GM18505 (cell line): ENCODE measurements at regions not wholly inside any gene's neighbourhood (a gene's known extent, or its start where the extent isn't known, plus 50 kb on each side); places are given as distances from the start of the nearest gene placed in this dataset.

Source experiments
- ATAC-seq: cut with Tn5 transposase; IDR thresholded peaks from one replicate; pipeline ENCODE4 v1.9.1; 2021; ENCODE audit not compliant: unreplicated experiment
- POLR2A ChIP-seq: IDR thresholded peaks from 4 replicates; pipeline ENCODE4 v1.6.1; 2011; ENCODE audit warnings: borderline replicate concordance; ENCODE audit not compliant: insufficient read depth, insufficient read length; ENCODE audit errors: extremely low read depth

- no peak for TF ChIP-seq POLR2A
- no peak for ATAC-seq
Measured at GRCh38 chr12:43112101-43112920, 439.7 kb downstream of the ADAMTS20 start.

- TF ChIP-seq POLR2A = no peak
- ATAC-seq = no peak
Measured at GRCh38 chr12:43111608-43112007, 440.4 kb downstream of the ADAMTS20 start.

GRCh38 chr12:43109631-43110345 is 442.2 kb downstream of the ADAMTS20 start:
- no peak for ATAC-seq
- TF ChIP-seq POLR2A = no peak

- TF ChIP-seq POLR2A = no peak
- ATAC-seq = no peak
Measured at GRCh38 chr12:43108656-43109055, 443.3 kb downstream of the ADAMTS20 start.

- ATAC-seq = no peak
- no peak for TF ChIP-seq POLR2A
Measured at GRCh38 chr12:43107026-43107775, 444.8 kb downstream of the ADAMTS20 start.

- no peak for ATAC-seq
- no peak for TF ChIP-seq POLR2A
Measured at GRCh38 chr12:43106355-43106754, 445.6 kb downstream of the ADAMTS20 start.

GRCh38 chr12:43105426-43105981 is 446.5 kb downstream of the ADAMTS20 start:
- TF ChIP-seq POLR2A = no peak
- no peak for ATAC-seq

- no peak for TF ChIP-seq POLR2A
- no peak for ATAC-seq
Measured at GRCh38 chr12:43104494-43104893, 447.5 kb downstream of the ADAMTS20 start.

- TF ChIP-seq POLR2A = no peak
- no peak for ATAC-seq
Measured at GRCh38 chr12:43103866-43104265, 448.1 kb downstream of the ADAMTS20 start.

GRCh38 chr12:43102546-43103264 is 449.3 kb downstream of the ADAMTS20 start:
- TF ChIP-seq POLR2A = no peak
- no peak for ATAC-seq

GRCh38 chr12:43100231-43100630 is 451.8 kb downstream of the ADAMTS20 start:
- ATAC-seq = no peak
- no peak for TF ChIP-seq POLR2A

- no peak for TF ChIP-seq POLR2A
- no peak for ATAC-seq
Measured at GRCh38 chr12:43099691-43100163, 452.3 kb downstream of the ADAMTS20 start.
